ENCODE measurements at regions not wholly inside any gene's neighbourhood (a gene's known extent, or its start where the extent isn't known, plus 50 kb on each side); places are given as distances from the start of the nearest gene placed in this dataset.

DNA sequence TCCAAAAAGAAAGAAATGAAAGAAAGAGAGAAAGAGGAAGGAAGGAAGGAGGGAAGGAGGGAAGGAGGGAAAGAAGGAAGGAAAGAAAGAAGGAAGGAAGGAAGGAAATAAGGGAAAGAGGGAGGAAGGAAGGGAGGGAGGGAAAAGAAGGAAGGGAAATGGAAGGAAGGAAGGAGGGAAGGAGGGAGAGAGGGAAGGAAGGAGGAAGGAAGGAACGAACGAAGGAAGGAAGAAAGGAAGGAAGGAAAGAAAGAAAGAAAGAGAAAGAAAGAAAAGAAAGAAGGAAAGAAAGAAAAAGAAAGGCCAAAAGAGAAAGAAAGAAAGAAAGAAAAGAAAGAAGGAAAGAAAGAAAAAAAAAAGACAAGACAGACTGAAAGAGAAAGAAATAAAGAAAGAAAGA lies 263.9 kb upstream of the ATP10B start:
- DNase-seq, result no peak

DNA sequence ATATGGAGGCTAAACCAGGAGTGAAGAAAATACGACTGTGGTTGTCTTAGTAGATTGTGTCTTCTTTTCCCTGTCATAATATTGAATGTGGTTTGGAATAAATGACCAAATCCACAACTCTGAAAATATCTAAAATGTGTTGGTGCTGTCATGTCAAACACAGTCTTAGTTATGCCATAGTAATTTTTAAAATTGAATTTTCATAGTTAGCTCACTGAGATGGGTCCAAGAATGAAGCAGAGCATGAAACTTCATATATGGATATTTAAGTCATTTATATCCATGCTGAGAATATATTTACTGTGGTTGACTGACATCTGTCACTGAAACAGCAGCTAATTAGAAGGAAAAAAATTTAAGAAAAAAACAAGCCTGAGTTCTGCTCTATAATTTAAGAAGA lies 260.4 kb upstream of the ATP10B start:
- no peak for DNase-seq

DNA sequence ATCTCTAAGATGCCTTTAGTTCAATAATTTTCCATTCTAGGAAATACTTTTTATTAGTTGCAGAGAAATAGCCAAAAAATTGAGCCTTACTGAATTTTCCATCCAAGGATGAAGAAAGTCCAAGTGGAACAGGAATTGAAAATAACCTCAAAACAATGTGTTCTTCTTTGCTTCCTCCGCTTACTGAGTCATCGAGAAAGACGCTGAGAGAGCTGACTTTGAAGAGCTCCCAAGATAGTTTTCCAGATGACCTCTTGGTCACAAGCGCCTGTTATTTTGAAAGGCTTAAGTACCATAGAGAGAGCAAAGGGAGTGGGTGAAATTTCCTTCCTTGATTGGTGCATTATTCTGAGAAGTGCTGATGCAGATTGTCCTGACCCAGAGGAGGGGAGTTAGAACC lies 253.5 kb upstream of the ATP10B start:
- no peak for DNase-seq

DNA sequence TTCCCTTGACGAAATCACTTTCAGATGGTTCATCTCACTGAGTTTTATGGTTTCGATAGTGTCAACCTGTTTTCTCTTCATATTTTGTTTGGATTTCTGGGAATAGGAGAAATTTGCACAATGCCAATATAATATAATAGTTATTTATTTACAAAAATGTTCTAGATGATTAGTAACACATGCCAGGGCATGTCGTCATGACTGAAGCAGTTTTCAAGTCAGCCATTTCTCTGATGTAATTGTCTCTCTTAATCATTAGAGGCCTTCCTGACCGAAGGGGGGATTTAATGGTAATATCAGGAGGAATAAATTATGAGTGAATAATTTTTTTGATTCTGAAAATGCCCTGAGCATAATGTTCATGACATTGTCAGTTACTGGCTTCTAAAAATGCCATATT lies 246.5 kb upstream of the ATP10B start:
- DNase-seq, result no peak

DNA sequence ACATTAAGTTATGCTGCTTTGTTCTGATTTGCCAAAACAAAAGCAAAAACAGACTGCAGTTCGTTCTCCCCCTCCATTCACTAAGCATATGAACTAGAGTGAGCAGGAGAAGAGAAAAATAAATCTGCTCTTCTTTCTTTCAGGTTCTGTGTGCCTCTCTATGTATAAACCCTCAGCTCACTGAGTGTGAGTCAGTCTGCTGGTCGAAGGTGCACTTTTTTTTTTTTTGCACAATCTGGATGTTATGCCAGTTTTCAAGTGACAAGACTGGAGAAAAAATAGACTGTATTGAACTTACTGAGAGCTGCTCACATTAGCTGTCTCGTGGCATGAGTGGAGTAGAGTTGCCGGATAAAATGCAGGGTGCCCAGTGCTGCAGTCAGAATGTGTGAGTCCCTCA lies 244.6 kb upstream of the ATP10B start:
- DNase-seq, result no peak

DNA sequence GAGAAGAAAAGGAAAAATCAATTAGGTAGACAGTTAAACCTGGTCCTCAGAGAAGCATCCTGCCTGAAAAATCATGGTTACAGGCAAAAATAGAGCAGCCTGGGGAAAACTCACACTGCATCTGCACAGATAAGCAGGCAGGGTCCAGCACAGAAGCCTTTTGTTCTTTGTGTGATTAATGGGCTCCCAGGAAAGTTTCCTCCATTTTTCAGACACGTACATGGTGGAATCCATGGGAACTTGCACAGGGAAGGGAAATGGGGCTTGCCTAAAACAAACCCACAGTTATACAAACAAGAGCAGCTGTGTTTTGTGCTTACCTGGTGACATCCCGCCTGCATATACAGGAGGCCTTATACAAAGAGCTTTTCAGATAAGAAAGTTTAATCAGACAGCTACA lies 243.9 kb upstream of the ATP10B start:
- DNase-seq, result no peak

DNA sequence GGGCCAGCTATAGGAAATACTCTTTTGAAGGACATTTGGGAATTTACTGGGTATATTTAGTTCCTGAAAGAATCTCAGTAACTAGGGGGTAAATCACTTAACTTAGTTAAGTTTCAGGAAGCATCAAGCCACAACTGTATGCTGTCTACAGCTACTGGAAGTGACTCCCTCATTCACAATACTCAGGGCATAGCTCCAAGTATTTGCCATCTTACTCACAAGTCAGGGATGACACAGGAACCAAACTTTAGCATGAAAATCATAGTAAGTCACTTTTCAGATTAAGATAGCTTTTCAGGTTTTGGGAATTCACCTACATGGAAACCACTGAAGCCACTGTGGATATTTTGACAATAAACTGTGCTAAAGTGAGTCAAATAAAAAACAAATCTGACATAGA lies 242.4 kb upstream of the ATP10B start:
- DNase-seq, result peak; percentile 39

DNA sequence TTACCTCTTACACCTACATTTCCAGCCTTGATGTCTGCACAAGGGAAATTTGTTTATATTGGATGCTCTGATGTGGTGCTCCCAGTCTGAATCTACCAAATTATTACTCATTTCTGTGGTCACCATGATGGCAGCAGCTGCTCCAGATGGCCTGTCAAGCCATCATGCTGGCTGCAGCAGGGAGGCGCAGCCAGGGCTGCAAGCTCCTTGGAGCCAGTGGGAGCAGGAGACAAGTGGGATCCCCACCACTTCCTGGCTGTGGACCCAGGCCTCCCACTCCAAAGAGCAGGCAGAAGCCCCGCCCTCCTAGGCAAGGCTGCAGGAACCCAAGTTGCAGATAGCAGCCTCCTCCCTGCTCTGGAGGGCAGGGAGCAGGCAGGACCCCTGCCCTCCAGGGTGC lies 241.1 kb upstream of the ATP10B start:
- DNase-seq, result no peak

DNA sequence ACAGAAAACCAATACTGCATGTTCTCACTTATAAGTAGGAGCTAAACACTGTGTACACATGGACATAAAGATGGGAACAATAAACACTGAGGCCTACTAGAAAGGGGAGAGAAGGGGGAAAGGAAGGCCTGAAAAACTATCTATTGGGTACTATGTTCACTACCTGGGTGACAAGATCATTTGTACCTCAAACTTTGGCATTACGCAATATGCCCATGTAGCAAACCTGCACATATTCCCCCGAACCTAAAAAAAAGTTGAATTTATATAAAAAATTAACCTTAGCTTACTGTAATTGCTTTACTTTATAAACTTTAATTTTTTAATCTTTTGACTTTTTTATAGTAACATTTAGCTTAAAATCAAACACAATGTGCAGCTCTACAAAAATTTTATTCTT lies 237.6 kb upstream of the ATP10B start:
- no peak for DNase-seq

DNA sequence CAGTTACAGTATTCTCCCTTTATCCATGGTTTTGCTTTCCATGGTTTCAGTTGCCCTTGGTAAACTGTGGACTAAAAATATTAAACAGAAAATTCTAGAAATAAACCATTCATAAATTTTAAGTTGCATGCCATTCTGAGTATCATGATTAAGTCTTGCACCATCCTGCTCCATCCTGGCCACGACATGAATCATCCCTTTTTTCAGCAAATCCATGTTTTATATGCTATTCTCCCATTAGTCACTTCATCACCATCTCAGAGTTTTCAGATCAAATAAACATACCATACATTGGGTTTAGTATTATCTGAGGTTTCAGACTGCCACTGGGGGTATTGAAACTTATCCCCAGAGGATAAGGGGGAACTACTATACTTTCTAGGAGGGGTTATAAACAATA lies 234.4 kb upstream of the ATP10B start:
- DNase-seq, result peak; percentile 57

DNA sequence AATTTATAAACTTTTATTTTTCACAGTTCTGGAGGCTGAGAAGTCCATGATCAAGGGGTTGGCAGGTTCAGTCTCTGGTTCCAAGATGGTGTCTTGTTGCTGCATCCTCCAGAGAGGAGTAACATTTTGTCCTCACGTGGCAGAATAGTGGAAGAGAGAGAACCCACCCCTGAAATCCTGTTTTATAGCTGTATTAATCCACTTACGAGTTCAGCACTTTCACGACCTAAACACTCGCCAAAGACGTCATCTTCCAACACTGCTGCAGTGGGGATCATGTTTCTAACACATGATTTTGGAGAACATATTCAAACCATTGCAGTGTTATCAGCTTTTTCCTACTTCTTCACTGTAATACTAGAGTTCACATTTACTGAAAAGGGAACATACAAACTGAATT lies 233.0 kb upstream of the ATP10B start:
- DNase-seq, result no peak

DNA sequence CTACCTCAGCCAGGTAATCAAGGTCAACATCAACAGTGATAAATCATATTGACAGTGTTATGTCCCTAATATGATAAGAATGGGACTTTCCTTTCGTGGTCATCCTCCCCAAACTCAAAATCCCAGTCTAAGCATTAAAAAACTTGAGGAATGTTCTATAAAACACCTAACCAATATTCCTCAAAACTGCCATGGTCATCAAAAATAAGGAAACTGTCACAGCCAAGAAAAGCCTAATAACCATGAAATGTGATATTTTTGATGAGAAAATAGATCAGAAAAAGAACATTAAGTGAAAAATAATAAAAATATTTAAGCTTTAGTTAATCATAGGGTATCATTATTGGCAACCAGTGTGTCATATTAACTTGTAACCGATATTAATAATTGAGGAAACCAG lies 232.1 kb upstream of the ATP10B start:
- DNase-seq, result no peak

DNA sequence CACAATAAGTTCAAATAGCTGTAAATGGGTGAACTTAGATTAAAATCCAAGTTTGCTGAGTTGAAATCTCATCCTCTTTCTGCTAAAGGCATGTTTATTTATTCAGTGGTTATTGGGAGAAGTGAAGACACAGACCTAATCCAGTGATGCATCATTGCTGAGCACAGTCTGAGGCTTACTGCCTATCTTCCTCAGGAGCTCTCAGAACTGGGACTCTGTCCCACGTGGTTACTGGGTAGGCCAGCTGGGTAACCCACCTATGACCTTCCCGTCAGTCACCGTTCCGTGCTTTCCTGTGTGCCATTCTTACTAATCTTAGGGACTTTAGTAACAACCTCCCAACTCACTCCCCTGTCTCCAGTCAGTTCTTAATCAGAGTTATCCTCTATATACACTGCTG lies 226.8 kb upstream of the ATP10B start:
- DNase-seq, result no peak

DNA sequence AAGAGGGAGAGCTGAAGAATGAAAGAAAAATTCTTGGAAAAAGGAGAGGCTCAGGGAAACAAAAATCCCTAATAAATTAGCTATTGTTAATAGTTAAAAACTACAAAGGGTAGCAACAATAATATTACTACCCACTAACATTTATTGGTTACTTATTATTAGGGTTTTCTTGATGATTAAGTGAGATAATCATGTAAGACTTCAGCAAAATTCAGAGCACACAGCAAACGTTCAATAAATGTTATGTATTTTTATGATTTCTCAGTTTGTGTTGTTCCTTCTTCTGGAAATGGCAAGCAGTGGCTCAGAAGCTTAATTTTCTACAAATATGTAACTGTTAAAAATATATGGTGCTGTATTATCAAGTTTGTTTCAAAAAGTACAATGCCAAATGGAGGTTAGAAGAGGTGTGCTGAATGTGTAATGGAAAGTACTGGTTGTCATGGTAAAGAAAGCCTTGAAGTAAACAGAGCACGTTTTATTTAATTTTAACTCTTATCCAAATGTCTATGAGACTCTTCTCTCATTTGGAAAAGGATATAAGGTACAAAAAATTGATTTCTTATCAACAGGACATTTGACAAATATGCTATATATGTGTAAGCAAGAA lies 226.0 kb upstream of the ATP10B start:
- no peak for DNase-seq

DNA sequence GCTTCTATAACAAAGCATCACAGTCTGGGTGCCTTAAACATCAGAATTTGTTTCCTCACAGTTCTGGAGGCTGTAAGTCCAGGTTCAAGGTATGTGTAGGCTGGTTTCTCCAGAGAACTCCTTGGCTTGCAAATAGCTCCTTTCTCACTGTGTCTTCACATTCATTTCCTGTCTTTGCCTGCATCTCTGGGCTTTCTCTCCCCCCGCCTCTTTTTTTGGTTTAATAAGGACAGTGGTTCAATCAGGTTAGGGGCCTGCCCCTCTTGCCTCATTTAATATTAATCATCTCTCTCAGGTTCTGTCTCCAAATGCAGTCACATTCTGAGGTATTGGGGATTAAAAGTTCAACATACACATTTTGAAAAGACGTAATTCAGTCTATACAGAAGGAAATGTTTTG lies 225.5 kb upstream of the ATP10B start:
- no peak for DNase-seq

DNA sequence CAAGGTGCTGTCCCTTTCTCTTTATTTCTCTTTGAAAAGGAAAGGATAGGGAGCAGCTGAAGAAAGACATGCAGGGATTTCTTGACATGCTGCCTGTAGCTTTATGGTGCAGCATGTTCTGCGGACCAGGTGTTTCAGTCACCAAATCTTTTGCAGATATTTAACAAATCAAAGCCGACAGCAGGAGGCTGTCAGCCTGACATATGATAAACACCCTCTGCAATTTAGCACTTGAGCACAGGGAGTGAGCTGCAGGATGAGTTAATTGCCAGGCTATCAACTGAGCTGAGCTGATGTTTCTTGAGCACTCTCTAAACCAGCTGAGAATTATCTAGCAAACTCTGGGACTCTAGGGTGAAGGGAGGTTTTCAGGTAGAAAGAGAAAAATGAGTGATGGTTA lies 212.8 kb upstream of the ATP10B start:
- no peak for DNase-seq

DNA sequence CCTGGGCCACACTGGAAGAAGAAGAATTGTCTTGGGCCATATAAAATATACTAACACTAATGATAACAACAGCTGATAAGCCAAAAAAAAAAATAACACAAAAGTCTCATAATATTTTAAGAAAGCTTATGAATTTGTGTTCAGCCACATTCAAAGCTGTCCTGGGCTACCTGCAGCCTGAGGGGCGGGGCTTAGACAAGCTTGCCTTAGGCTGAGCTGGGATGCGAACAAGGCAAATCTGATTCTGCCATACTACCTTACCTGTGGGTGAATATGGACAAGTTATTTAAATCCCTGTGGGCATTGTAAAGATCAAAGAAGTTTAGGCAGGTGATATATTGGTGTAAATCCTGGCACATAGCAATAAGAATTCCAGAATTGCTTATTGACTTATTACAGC lies 212.3 kb upstream of the ATP10B start:
- DNase-seq, result no peak

DNA sequence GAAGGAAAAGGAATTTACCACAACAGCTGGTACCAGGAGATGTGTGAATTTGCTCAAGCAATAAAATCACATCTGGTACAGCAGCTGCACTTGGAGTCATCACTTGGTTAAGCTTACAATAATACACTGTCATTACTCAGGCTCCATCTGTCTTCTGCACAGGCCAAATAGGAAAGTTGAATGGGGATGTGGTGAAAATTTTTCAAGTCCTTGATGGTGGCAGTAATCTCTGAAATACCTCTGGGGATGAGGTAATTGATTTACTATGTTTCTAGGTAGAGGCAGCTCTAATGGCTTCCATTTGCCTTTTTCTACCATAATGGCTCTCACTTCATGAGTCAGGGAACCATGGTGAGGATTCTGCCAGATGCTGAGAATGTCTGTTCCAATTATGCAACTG lies 206.8 kb upstream of the ATP10B start:
- no peak for DNase-seq

DNA sequence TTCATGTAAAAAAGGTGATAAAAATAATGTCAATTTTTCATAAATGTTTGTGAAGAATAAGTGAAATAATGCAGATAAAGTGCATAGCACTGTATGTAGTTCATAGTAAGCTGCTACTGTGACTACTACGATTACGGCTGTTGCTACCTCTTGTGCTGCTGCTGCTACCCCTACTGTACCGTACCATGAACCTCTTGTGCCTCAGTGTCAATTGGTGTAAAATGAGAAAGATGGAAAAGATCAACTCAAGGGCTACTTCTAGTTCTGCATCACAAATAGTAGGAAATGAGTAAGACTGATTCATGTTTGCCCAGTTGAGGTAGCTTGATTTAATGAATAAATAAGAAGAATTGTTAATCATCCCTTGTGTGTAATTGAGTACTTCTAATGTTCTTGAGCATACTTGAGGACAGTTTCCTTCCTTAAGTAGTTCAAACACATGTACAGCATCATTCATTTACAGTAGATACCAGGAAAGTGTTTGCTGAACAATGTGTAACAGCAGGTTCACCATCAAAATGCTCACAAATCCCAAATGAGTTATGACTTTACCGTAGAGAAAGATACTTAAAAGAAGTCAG lies 200.0 kb upstream of the ATP10B start:
- DNase-seq, result no peak

DNA sequence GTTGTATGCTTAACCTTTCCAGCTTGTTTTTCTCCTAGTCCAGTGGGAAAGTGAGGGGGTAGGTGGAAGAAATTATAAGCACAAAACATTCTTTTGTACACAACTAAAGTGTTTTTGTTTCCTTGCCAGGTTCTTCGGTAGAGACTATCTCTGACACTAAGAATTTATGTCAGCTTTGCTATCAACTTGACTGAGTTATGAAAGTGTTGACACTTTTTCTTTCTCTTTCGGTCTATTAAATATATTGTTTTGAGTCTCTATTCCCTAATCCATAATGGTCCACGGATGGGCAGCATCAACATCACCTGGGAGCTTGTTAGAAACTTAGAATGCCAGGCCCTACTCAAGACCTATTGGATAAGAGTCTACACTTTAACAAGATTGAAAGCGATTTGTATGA lies 195.0 kb upstream of the ATP10B start:
- DNase-seq, result no peak

DNA sequence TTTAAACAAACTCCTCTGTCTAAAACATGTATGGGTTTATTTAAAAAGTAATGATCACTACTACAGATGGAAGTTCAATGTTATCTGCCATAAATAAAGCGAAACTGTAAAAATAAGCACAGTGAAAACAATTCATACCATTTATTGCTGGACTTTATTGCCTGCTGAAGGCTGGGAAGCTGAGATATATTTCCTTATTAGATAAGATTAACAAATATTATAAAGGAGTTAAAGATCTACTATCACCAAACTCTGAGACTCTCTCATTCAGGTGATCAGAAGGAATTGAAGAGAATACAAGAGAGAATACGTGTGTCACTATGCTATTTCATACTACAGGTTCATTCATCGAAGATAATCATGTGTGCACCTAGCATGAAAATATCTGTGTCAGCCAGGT lies 190.9 kb upstream of the ATP10B start:
- DNase-seq, result no peak

DNA sequence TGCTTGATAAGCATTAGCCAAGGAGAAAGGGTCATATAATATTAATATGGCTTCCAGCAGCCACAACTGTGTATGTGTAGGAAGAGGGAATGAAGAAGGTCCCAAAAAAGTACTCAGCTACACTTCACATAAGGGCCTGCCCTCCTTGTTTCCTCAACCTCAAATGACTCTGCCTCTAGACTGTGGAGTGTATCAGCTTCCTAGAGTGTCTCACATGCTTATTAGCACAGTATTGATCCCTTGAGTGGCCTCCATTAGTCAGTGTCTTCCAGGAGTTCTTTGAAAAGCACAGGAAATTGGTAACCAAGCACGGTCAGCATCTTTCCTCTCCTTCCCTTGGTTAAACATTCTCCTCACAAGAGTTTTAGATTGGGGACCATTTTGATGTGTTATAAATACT lies 190.4 kb upstream of the ATP10B start:
- no peak for DNase-seq

DNA sequence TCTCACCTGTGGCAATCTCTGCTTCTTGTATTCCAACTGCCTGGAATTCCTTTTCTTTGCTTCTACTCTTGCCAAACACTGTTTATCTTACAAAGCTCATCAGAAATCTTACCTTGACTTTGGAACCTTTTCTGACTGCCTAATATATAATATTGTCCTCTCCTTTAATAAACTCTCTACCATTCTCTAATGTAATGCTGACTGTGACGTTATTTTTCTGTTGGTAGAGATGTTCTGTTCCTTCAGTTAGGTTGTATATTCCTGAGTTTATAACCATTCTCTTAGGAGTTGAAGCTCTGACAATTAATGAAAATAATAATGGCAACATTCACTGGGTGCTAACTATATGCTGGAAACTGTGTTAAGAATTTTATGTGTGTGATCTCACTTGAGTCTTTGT lies 188.8 kb upstream of the ATP10B start:
- no peak for DNase-seq

DNA sequence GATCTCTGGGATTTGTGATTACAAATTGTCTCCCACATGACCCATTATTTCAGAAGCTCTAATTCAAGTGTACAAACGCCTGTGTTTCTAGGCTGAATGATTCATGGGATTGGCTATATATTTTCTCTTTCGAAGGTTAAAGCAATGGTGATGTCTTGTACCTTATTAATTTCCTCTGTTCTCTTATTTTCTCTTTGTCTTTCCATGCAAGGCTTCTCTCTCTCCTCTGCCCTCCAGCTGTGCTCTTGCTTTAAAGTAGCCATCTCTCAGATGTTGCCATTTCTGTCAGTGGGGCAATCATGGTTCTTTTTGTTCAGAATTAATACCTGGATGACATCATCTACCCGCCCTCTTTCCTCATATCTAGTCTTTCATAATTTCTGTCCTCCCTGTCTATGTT lies 184.3 kb upstream of the ATP10B start:
- no peak for DNase-seq

DNA sequence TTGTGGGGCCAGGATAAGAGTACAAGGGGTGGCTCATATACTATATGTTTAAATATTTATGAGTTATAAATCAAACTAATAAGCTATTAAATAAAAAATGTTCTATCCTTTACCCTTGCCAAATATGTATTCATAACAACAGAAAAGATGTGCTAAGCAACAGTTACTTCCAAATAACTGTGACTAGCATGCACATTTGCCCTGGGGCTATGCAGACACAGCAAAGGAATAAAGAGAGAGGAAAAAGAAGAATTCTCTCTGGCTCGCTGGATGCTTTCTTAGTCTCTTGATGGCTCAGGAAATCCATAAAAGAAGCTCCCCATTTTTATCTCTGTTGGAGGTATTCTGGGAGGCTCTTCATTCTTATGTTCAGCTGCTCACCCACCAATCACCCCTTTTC lies 182.4 kb upstream of the ATP10B start:
- DNase-seq, result no peak

Data from fibroblast of skin of scalp (primary cell).